Pancreas (tissue), 10 donors: ENCODE measurements at regions not wholly inside any gene's neighbourhood (a gene's known extent, or its start where the extent isn't known, plus 50 kb on each side); places are given as distances from the start of the nearest gene placed in this dataset.

Experiments
- ATAC-seq, 4 donors: fragments of 200-7000 bp; cut with Tn5 transposase; one replicate each; pipeline versions ENCODE4 v1.8.0 to v1.9.1; 2020; ENCODE audit warnings: mild to moderate bottlenecking in 4 of 4, moderate library complexity in 4 of 4
- DNase-seq, 6 donors: peaks; one replicate each; pipeline ENCODE4 v3.0.0-alpha.2; 2020
- FAIRE-seq: peaks from 2 replicates; lab custom pipeline; 2012; peaks lifted over from hg19 to GRCh38; lab: Jason Lieb, UNC
- H3K27ac ChIP-seq, 4 donors: fragments of 200-600 bp; sonication (generic); 1 replicate in 3 of 4; 2 replicates in 1 of 4; pipeline versions ENCODE4 v1.5.0 to v1.8.0; 2020
- H3K27me3 ChIP-seq, 4 donors: fragments of 200-600 bp; one replicate each; pipeline ENCODE4 v1.8.0; 2021
- H3K36me3 ChIP-seq, 3 donors: fragments of 200-600 bp; sonication (generic) in 1 of 3; one replicate each; pipeline versions ENCODE4 v1.5.0 to v1.8.0; 2020 to 2021
- H3K4me1 ChIP-seq, 3 donors: fragments of 200-600 bp; one replicate each; pipeline ENCODE4 v1.8.0; 2021
- H3K4me3 ChIP-seq, 4 donors: fragments of 200-600 bp; sonication (generic) in 2 of 4; one replicate each; pipeline versions ENCODE4 v1.5.0 to v1.8.0; 2020 to 2021
- H3K9me3 ChIP-seq, 4 donors: fragments of 200-600 bp; one replicate each; pipeline ENCODE4 v1.8.0; 2021
- WGBS, 2 donors: extraction: QIAGEN DNeasy Blood & Tissue Kit; methylation state at CpG; one replicate each; pipeline ENCODE4 v1.1.7; 2013; 5-methylcytosine and 5-hydroxymethylcytosine counted together
- intact Hi-C, 3 donors: fragments of 100-400 bp; cut with DNase I; formaldehyde crosslinking; loops; one replicate each; pipeline versions ENCODE4 v1.11.1 to v1.14.2; 2022
- TF ChIP-seq, protein P1 (sequence below), 4 donors: fragments of 200-600 bp; sonication (generic) in 3 of 4; IDR thresholded peaks; one replicate each; pipeline versions ENCODE4 v1.5.0 to v1.8.0; 2021; ENCODE audit warnings: antibody characterized with exemption in 4 of 4
- donor health status: healthy with polysubstance abuse.
- donor health status: DM: no; HTN: no; CAD: no; lungs with moderate emphysema.
- donor health status: DM: no; HTN: no; CAD: no.
- donor health status: control.
- donor health status: control.
- donor health status: Bipolar disorder and iron deficiency.
- donor health status: DM: yes; HTN: yes; CAD: no.
- donor health status: DM: no; HTN: no; CAD: no.
- donor health status: DM: no; HTN: no; CAD: no.
- donor health status: DM: yes; HTN: yes; CAD: no.

DNA sequence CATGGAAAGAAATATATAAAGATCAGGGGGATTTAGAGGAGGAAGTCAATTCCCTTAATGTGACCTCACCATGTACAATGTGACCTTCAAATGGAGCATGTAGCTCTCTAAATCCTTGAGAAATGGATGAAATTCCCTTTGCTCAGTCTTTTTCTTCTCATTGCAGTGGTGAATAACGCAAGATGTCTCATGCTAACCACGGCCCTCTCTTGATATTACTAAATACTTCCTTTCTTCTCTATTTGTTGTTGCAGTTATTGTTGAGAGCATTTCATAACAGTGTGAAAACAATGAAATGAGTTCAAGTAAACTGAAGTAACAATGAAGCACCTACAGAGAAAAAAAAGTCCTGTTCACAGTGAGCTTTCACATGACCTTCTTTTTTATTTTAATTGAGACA is 55.6 kb downstream of the ZNF281 start:
- DNase-seq (no peak), FAIRE-seq (no peak), ATAC-seq (no peak)
- TF ChIP-seq, protein P1, sequence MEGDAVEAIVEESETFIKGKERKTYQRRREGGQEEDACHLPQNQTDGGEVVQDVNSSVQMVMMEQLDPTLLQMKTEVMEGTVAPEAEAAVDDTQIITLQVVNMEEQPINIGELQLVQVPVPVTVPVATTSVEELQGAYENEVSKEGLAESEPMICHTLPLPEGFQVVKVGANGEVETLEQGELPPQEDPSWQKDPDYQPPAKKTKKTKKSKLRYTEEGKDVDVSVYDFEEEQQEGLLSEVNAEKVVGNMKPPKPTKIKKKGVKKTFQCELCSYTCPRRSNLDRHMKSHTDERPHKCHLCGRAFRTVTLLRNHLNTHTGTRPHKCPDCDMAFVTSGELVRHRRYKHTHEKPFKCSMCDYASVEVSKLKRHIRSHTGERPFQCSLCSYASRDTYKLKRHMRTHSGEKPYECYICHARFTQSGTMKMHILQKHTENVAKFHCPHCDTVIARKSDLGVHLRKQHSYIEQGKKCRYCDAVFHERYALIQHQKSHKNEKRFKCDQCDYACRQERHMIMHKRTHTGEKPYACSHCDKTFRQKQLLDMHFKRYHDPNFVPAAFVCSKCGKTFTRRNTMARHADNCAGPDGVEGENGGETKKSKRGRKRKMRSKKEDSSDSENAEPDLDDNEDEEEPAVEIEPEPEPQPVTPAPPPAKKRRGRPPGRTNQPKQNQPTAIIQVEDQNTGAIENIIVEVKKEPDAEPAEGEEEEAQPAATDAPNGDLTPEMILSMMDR (IDR thresholded peaks at IDR 0.05): no peak
- Histone ChIP-seq H3K36me3 (no peaks in the 10 kb centered on the region), H3K4me3 (no peak overlapping the region), H3K27ac (no peak overlapping the region), H3K4me1 (no peaks in the 10 kb centered on the region), H3K27me3 (no peaks in the 10 kb centered on the region), H3K9me3 (no peaks in the 10 kb centered on the region)
- intact Hi-C loops: no loop called here
- 77 to 85% methylated on average over 2 of the region's 2 CpGs for WGBS, 2 donors

DNA sequence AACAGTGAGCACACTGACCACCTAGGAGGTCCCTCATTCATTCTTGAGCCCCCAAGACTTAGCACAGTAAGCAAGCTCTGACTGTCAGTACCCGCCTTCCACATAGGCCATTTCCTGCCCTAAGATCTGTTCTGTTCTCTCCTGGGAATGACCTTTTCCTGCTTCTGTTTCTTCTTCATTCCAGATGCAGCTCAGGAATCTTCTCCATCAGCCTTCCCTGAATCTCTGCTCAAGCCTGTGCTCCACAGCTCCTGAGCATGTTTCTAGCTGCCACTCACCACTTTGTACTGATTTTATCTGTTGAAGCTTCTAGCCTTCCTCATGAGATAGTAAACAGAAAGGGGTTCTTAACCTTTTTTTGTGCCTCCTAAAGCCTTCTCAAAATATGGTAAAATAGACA is 56.6 kb downstream of the ZNF281 start:
- no peaks in the 10 kb centered on the region for H3K36me3 ChIP-seq
- no peak for DNase-seq
- ATAC-seq: no peak
- WGBS, 2 donors: 94 to 100% methylated on average over 1 of the region's 1 CpG
- no peak for FAIRE-seq
- no peaks in the 10 kb centered on the region for H3K4me1 ChIP-seq
- H3K27ac ChIP-seq: peak overlapping the region in 1 of 4 donors; percentile 13
- no peaks in the 10 kb centered on the region for H3K27me3 ChIP-seq
- H3K9me3 ChIP-seq: no peaks in the 10 kb centered on the region
- intact Hi-C loops: no loop called here
- no peak overlapping the region for H3K4me3 ChIP-seq
- TF ChIP-seq, protein P1 (IDR thresholded peaks at IDR 0.05): no peak

DNA sequence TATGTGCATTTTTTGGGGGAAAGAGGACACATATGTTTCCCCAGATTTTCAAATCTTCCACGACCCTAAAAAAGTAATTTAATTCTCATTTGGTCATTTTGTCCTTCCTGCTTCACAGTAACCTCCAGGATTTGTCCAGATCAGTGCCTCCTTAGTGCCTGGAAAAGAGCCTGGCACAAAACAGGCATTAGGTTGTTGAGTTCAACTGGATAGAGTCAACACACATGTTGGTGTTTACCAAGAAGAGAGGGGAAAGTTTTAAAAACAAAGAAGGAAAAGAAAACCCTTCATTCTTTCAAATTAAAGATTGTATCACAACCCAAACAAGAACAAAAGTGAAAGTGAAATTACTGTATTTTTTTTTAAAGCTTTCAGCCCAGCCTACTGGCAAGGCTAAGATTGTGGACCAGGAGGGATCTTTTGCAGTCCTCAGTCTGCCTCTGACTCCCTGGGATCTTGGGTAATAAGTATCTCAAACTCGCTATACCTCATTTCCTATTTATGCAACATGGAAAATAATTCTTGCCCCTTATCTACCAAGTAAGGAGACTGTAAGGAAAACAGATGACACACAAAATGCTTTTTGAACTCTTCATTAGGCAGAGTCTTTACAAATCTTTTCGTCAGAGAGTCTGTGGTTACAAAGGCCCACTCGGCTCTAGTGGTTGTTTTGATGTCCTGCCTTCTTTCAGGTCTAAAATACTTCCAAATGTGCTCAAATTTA is 57.8 kb downstream of the ZNF281 start:
- intact Hi-C loops: no loop called here
- H3K4me1 ChIP-seq: no peaks in the 10 kb centered on the region
- H3K36me3 ChIP-seq: no peaks in the 10 kb centered on the region
- TF ChIP-seq, protein P1 (IDR thresholded peaks at IDR 0.05): no peak
- WGBS, 2 donors: 54 to 61% methylated on average over 4 of the region's 4 CpGs
- no peaks in the 10 kb centered on the region for H3K9me3 ChIP-seq
- no peak overlapping the region for H3K4me3 ChIP-seq
- peak in 3 of 4 donors; percentile 48 to 85 (median 83) for ATAC-seq
- H3K27ac ChIP-seq: peak overlapping the region in 1 of 4 donors; percentile 48
- FAIRE-seq: no peak
- no peaks in the 10 kb centered on the region for H3K27me3 ChIP-seq
- DNase-seq: no peak

DNA sequence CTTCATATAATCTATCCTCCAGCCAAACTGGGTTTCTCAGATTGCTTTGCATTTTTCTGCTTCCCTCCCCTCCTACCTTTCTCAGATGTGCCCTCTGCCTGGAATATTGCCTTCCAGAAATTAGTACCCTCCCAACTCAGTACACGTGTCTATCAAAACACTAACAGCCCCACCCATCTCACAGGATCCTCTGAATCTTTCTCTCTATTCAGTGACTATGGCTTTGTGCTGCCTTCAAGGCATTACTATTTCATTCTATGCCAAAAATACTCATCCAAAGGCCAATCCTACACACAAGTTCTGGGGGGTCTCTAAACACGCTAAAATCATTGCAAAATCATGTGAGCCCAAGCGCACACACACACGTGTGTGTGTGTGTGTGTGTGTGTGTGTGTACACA is 58.4 kb downstream of the ZNF281 start:
- Histone ChIP-seq H3K9me3 (no peaks in the 10 kb centered on the region), H3K36me3 (no peaks in the 10 kb centered on the region), H3K4me1 (no peaks in the 10 kb centered on the region), H3K4me3 (no peak overlapping the region), H3K27ac (peak overlapping the region in 1 of 4 donors; percentile 48), H3K27me3 (no peaks in the 10 kb centered on the region)
- FAIRE-seq (no peak), ATAC-seq (no peak), DNase-seq (no peak)
- WGBS, 2 donors: 75 to 78% methylated on average over 4 of the region's 4 CpGs
- intact Hi-C loops: no loop called here
- TF ChIP-seq, protein P1 (IDR thresholded peaks at IDR 0.05): no peak

DNA sequence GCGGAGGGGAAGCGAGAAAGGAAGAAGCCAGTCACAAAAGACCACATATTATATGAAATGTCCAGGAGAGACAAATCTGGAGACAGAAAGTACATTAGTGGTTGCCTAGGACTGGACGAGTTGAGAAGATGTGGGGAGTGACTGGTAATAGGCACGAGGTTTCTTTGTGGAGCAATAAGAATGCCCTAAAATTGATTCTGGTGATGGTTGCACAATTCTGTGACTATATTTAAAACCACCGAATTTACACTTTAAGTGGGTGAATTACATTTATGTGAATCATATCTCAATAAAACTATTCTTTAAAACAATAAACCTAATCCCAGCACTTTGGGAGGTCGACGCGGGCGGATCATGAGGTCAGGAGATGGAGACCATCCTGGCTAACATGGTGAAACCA is 63.1 kb downstream of the ZNF281 start:
- Histone ChIP-seq H3K27me3 (no peaks in the 10 kb centered on the region), H3K4me1 (no peaks in the 10 kb centered on the region), H3K4me3 (no peak overlapping the region), H3K36me3 (no peaks in the 10 kb centered on the region), H3K27ac (no peak overlapping the region), H3K9me3 (no peaks in the 10 kb centered on the region)
- TF ChIP-seq, protein P1 (IDR thresholded peaks at IDR 0.05): no peak
- DNase-seq: no peak
- WGBS, 2 donors: 87 to 89% methylated on average over 9 of the region's 9 CpGs
- FAIRE-seq: no peak
- intact Hi-C loops: no loop called here
- no peak for ATAC-seq
